ENCODE measurements at regions not wholly inside any gene's neighbourhood (a gene's known extent, or its start where the extent isn't known, plus 50 kb on each side); places are given as distances from the start of the nearest gene placed in this dataset.

GRCh38 chr6:74991573-74992332, 214.1 kb downstream of the COL12A1 start:
- Histone ChIP-seq H3K27ac (no peak overlapping the region), H3K27me3 (no peaks in the 10 kb centered on the region), H3K36me3 (no peaks in the 10 kb centered on the region), H3K4me1 (no peaks in the 10 kb centered on the region), H3K9me3 (peaks cover 3% of the 10 kb centered on the region), H3K4me3 (no peak overlapping the region)
- TF ChIP-seq POLR2A (IDR thresholded peaks at IDR 0.05) (no peak), POLR2AphosphoS5 (IDR thresholded peaks at IDR 0.05; ENCODE audit: insufficient read depth in 1 of 2, low read depth in 1 of 2) (no peak), CTCF (IDR thresholded peaks at IDR 0.05) (no peak)
- intact Hi-C loops (cut with DNase I), result no loop called here
- DNase-seq (ENCODE audit: extremely low spot score in 2 of 2), result no peak

- DNase-seq (ENCODE audit: extremely low spot score in 2 of 2), result no peak
- no peaks in the 10 kb centered on the region for H3K36me3 ChIP-seq
- no peaks in the 10 kb centered on the region for H3K4me1 ChIP-seq
- TF ChIP-seq POLR2A (IDR thresholded peaks at IDR 0.05) (no peak), POLR2AphosphoS5 (IDR thresholded peaks at IDR 0.05; ENCODE audit: insufficient read depth in 1 of 2, low read depth in 1 of 2) (no peak), CTCF (IDR thresholded peaks at IDR 0.05) (no peak)
- no peak overlapping the region for H3K4me3 ChIP-seq
- intact Hi-C loops (cut with DNase I), result no loop called here
- H3K27ac ChIP-seq, result no peak overlapping the region
- no peaks in the 10 kb centered on the region for H3K27me3 ChIP-seq
- H3K9me3 ChIP-seq, result no peaks in the 10 kb centered on the region
These were observed 226.6 kb downstream of the COL12A1 start for GRCh38 chr6:74979065-74979766.

- no peaks in the 10 kb centered on the region for H3K27me3 ChIP-seq
- no peaks in the 10 kb centered on the region for H3K36me3 ChIP-seq
- DNase-seq (ENCODE audit: extremely low spot score in 2 of 2), result no peak
- no peak overlapping the region for H3K4me3 ChIP-seq
- no peaks in the 10 kb centered on the region for H3K9me3 ChIP-seq
- no peak overlapping the region for H3K27ac ChIP-seq
- intact Hi-C loops (cut with DNase I), result no loop called here
- TF ChIP-seq CTCF (IDR thresholded peaks at IDR 0.05) (no peak), POLR2AphosphoS5 (IDR thresholded peaks at IDR 0.05; ENCODE audit: insufficient read depth in 1 of 2, low read depth in 1 of 2) (no peak), POLR2A (IDR thresholded peaks at IDR 0.05) (no peak)
- H3K4me1 ChIP-seq, result no peaks in the 10 kb centered on the region
These were observed 229.2 kb downstream of the COL12A1 start for GRCh38 chr6:74976701-74977100.

- H3K27me3 ChIP-seq, result no peaks in the 10 kb centered on the region
- intact Hi-C loops (cut with DNase I), result no loop called here
- no peaks in the 10 kb centered on the region for H3K4me1 ChIP-seq
- no peak for DNase-seq (ENCODE audit: extremely low spot score in 2 of 2)
- H3K9me3 ChIP-seq, result no peaks in the 10 kb centered on the region
- H3K4me3 ChIP-seq, result no peak overlapping the region
- H3K27ac ChIP-seq, result no peak overlapping the region
- no peaks in the 10 kb centered on the region for H3K36me3 ChIP-seq
- TF ChIP-seq POLR2A (IDR thresholded peaks at IDR 0.05) (no peak), CTCF (IDR thresholded peaks at IDR 0.05) (no peak), POLR2AphosphoS5 (IDR thresholded peaks at IDR 0.05; ENCODE audit: insufficient read depth in 1 of 2, low read depth in 1 of 2) (no peak)
These were observed 229.8 kb downstream of the COL12A1 start for GRCh38 chr6:74976026-74976425.

GRCh38 chr6:74973591-74973990, 232.3 kb downstream of the COL12A1 start:
- Histone ChIP-seq H3K4me3 (no peak overlapping the region), H3K4me1 (no peaks in the 10 kb centered on the region)
- intact Hi-C loops (cut with DNase I), result no loop called here

More at GRCh38 chr6:74973591-74973990, 232.3 kb downstream of the COL12A1 start:
- H3K27ac ChIP-seq, result no peak overlapping the region
- no peaks in the 10 kb centered on the region for H3K36me3 ChIP-seq
- no peak for DNase-seq (ENCODE audit: extremely low spot score in 2 of 2)
- no peaks in the 10 kb centered on the region for H3K27me3 ChIP-seq
- no peaks in the 10 kb centered on the region for H3K9me3 ChIP-seq
- TF ChIP-seq CTCF (IDR thresholded peaks at IDR 0.05), result no peak
- no peak for TF ChIP-seq POLR2AphosphoS5 (IDR thresholded peaks at IDR 0.05; ENCODE audit: insufficient read depth in 1 of 2, low read depth in 1 of 2)

Data from vagina (tissue), 2 donors.